ENCODE measurements at regions not wholly inside any gene's neighbourhood (a gene's known extent, or its start where the extent isn't known, plus 50 kb on each side); places are given as distances from the start of the nearest gene placed in this dataset.

DNA sequence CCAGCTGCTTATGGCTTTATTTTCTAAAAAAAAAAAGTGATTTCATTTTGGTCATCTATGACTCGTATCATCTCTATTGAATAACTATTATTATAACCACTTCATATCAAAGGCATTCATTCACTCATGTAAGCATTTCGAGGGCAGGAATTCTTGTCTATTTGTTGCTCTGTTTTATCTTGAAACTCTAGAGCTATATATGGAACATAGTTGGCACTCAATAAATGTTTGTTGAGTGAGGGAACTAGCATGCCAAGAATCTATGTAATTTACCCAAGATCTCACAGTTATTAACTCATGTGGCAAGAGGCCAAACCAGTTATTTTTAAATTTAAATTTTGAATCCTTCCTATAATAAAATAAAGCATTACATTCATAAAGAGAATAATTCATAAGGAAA, 470.1 kb downstream of the TMX3 start:
- DNase-seq (ENCODE audit: low read depth in 6 of 9, low spot score in 9 of 9) = no peak
- Histone ChIP-seq H3K4me3 (ENCODE audit: low read length in 2 of 2) (no peak overlapping the region), H3K4me1 (ENCODE audit: control insufficient read depth in 2 of 2, insufficient read depth in 2 of 2, low read length in 2 of 2) (no peaks in the 10 kb centered on the region), H3K36me3 (ENCODE audit: control insufficient read depth in 2 of 2, insufficient read depth in 2 of 2, low read length in 1 of 2) (no peaks in the 10 kb centered on the region), H3K27ac (ENCODE audit: low read depth in 1 of 2, low read length in 1 of 2) (no peak overlapping the region), H3K27me3 (ENCODE audit: control insufficient read depth in 2 of 2, insufficient read depth in 1 of 2, low read length in 1 of 2) (no peaks in the 10 kb centered on the region), H3K9me3 (ENCODE audit: control insufficient read depth in 2 of 2, insufficient read depth in 1 of 2, low read length in 1 of 2) (no peaks in the 10 kb centered on the region)
- 92% methylated on average over 2 of the region's 2 CpGs for WGBS

DNA sequence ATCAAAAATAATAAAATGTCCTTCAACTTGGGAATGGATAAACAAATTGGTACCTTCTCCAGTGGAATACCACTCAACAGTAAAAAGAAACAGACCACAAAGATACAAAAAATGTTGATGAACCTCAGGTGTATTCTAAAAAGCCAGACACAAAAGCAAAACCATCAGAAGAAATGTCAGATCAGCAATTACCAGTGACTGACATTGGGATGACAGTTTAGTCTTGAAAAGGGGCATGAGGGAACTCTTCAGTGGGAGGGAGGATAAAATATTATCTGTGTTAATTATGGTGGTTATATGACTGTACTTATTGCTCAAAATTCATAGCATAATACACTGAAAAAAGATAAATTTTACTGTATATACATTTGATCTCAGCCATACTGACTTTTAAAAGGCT, 473.0 kb downstream of the TMX3 start:
- no peaks in the 10 kb centered on the region for H3K9me3 ChIP-seq (ENCODE audit: control insufficient read depth in 2 of 2, insufficient read depth in 1 of 2, low read length in 1 of 2)
- H3K4me1 ChIP-seq (ENCODE audit: control insufficient read depth in 2 of 2, insufficient read depth in 2 of 2, low read length in 2 of 2) = no peaks in the 10 kb centered on the region
- no peaks in the 10 kb centered on the region for H3K36me3 ChIP-seq (ENCODE audit: control insufficient read depth in 2 of 2, insufficient read depth in 2 of 2, low read length in 1 of 2)
- H3K4me3 ChIP-seq (ENCODE audit: low read length in 2 of 2) = no peak overlapping the region
- no peak for DNase-seq (ENCODE audit: low read depth in 6 of 9, low spot score in 9 of 9)
- no peak overlapping the region for H3K27ac ChIP-seq (ENCODE audit: low read depth in 1 of 2, low read length in 1 of 2)
- no peaks in the 10 kb centered on the region for H3K27me3 ChIP-seq (ENCODE audit: control insufficient read depth in 2 of 2, insufficient read depth in 1 of 2, low read length in 1 of 2)

- no peaks in the 10 kb centered on the region for H3K27me3 ChIP-seq (ENCODE audit: control insufficient read depth in 2 of 2, insufficient read depth in 1 of 2, low read length in 1 of 2)
- H3K27ac ChIP-seq (ENCODE audit: low read depth in 1 of 2, low read length in 1 of 2) = no peak overlapping the region
- no peaks in the 10 kb centered on the region for H3K4me1 ChIP-seq (ENCODE audit: control insufficient read depth in 2 of 2, insufficient read depth in 2 of 2, low read length in 2 of 2)
- no peak for DNase-seq (ENCODE audit: low read depth in 6 of 9, low spot score in 9 of 9)
- H3K36me3 ChIP-seq (ENCODE audit: control insufficient read depth in 2 of 2, insufficient read depth in 2 of 2, low read length in 1 of 2) = no peaks in the 10 kb centered on the region
- 16% methylated on average over 2 of the region's 2 CpGs for WGBS
- no peak overlapping the region for H3K4me3 ChIP-seq (ENCODE audit: low read length in 2 of 2)
- H3K9me3 ChIP-seq (ENCODE audit: control insufficient read depth in 2 of 2, insufficient read depth in 1 of 2, low read length in 1 of 2) = no peaks in the 10 kb centered on the region
Observed at GRCh38 chr18:68234676-68235075, 480.2 kb downstream of the TMX3 start.

GRCh38 chr18:68234131-68234530, 480.8 kb downstream of the TMX3 start:
- Histone ChIP-seq H3K27me3 (ENCODE audit: control insufficient read depth in 2 of 2, insufficient read depth in 1 of 2, low read length in 1 of 2) (no peaks in the 10 kb centered on the region), H3K36me3 (ENCODE audit: control insufficient read depth in 2 of 2, insufficient read depth in 2 of 2, low read length in 1 of 2) (no peaks in the 10 kb centered on the region), H3K4me1 (ENCODE audit: control insufficient read depth in 2 of 2, insufficient read depth in 2 of 2, low read length in 2 of 2) (no peaks in the 10 kb centered on the region), H3K9me3 (ENCODE audit: control insufficient read depth in 2 of 2, insufficient read depth in 1 of 2, low read length in 1 of 2) (no peaks in the 10 kb centered on the region), H3K27ac (ENCODE audit: low read depth in 1 of 2, low read length in 1 of 2) (no peak overlapping the region), H3K4me3 (ENCODE audit: low read length in 2 of 2) (no peak overlapping the region)
- no peak for DNase-seq (ENCODE audit: low read depth in 6 of 9, low spot score in 9 of 9)
- WGBS = 87% methylated on average over 1 of the region's 1 CpG

GRCh38 chr18:68233018-68233417, 481.9 kb downstream of the TMX3 start:
- H3K4me1 ChIP-seq (ENCODE audit: control insufficient read depth in 2 of 2, insufficient read depth in 2 of 2, low read length in 2 of 2) = no peaks in the 10 kb centered on the region
- no peak overlapping the region for H3K4me3 ChIP-seq (ENCODE audit: low read length in 2 of 2)
- no peak overlapping the region for H3K27ac ChIP-seq (ENCODE audit: low read depth in 1 of 2, low read length in 1 of 2)
- 96% methylated on average over 1 of the region's 1 CpG for WGBS
- H3K36me3 ChIP-seq (ENCODE audit: control insufficient read depth in 2 of 2, insufficient read depth in 2 of 2, low read length in 1 of 2) = no peaks in the 10 kb centered on the region
- no peaks in the 10 kb centered on the region for H3K9me3 ChIP-seq (ENCODE audit: control insufficient read depth in 2 of 2, insufficient read depth in 1 of 2, low read length in 1 of 2)
- no peak for DNase-seq (ENCODE audit: low read depth in 6 of 9, low spot score in 9 of 9)
- H3K27me3 ChIP-seq (ENCODE audit: control insufficient read depth in 2 of 2, insufficient read depth in 1 of 2, low read length in 1 of 2) = no peaks in the 10 kb centered on the region

GRCh38 chr18:68229351-68229750, 485.6 kb downstream of the TMX3 start:
- no peaks in the 10 kb centered on the region for H3K27me3 ChIP-seq (ENCODE audit: control insufficient read depth in 2 of 2, insufficient read depth in 1 of 2, low read length in 1 of 2)
- no peak for DNase-seq (ENCODE audit: low read depth in 6 of 9, low spot score in 9 of 9)
- no peaks in the 10 kb centered on the region for H3K4me1 ChIP-seq (ENCODE audit: control insufficient read depth in 2 of 2, insufficient read depth in 2 of 2, low read length in 2 of 2)
- no peaks in the 10 kb centered on the region for H3K36me3 ChIP-seq (ENCODE audit: control insufficient read depth in 2 of 2, insufficient read depth in 2 of 2, low read length in 1 of 2)
- H3K4me3 ChIP-seq (ENCODE audit: low read length in 2 of 2) = no peak overlapping the region
- H3K9me3 ChIP-seq (ENCODE audit: control insufficient read depth in 2 of 2, insufficient read depth in 1 of 2, low read length in 1 of 2) = no peaks in the 10 kb centered on the region
- 90% methylated on average over 8 of the region's 8 CpGs for WGBS
- no peak overlapping the region for H3K27ac ChIP-seq (ENCODE audit: low read depth in 1 of 2, low read length in 1 of 2)

DNA sequence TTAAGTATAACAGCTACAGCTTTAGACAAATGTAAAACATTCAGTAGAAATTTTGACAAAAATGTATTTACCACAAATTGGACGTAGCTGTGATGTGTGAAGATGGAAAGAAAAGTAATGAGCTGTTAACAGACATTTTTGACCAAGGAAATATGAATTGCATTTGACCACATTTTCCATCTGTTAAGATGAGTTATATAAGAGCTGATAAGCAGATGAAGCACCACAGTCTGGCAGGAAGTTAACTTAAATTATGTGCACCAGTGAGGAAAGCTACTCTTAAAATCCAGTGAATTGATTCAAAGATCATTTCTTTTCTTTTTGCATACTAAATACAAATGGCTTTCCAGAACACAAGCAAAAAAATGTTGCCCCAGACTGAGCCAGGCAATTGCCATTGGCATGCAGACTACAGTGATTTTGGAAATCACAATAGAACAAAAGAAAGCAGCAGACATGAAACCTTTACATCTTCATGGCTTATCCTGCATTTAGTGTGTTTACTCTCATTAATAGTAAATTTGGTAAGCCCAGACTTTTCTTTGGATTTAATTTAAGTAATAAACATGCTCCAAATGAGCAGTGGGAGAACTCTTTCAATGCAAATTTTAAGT, 493.7 kb downstream of the TMX3 start:
- H3K27ac ChIP-seq (ENCODE audit: low read depth in 1 of 2, low read length in 1 of 2) = no peak overlapping the region
- WGBS = 7% methylated on average over 1 of the region's 1 CpG
- H3K4me3 ChIP-seq (ENCODE audit: low read length in 2 of 2) = no peak overlapping the region
- no peaks in the 10 kb centered on the region for H3K4me1 ChIP-seq (ENCODE audit: control insufficient read depth in 2 of 2, insufficient read depth in 2 of 2, low read length in 2 of 2)
- no peaks in the 10 kb centered on the region for H3K9me3 ChIP-seq (ENCODE audit: control insufficient read depth in 2 of 2, insufficient read depth in 1 of 2, low read length in 1 of 2)
- no peaks in the 10 kb centered on the region for H3K27me3 ChIP-seq (ENCODE audit: control insufficient read depth in 2 of 2, insufficient read depth in 1 of 2, low read length in 1 of 2)
- no peak for DNase-seq (ENCODE audit: low read depth in 6 of 9, low spot score in 9 of 9)
- no peaks in the 10 kb centered on the region for H3K36me3 ChIP-seq (ENCODE audit: control insufficient read depth in 2 of 2, insufficient read depth in 2 of 2, low read length in 1 of 2)

DNA sequence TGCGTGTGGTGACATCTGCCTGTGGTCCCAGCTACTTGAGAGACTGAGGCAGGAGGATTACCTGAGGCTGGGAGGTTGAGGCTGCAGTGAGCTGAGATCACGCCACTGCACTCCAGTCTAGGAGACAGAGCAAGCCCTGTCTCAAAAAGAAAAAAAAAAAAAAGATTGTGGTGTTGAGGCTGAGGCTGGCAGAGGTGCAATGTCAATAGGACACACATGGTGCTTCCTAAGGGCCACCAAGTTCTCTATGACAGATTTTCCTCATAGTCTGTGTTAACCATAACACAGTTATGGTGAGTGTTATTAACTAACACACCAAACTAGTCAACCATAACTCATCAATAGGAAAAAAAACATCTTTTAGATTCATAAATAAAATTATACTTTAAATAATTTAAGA, 494.4 kb downstream of the TMX3 start:
- Histone ChIP-seq H3K27ac (ENCODE audit: low read depth in 1 of 2, low read length in 1 of 2) (no peak overlapping the region), H3K4me3 (ENCODE audit: low read length in 2 of 2) (no peak overlapping the region), H3K4me1 (ENCODE audit: control insufficient read depth in 2 of 2, insufficient read depth in 2 of 2, low read length in 2 of 2) (no peaks in the 10 kb centered on the region), H3K27me3 (ENCODE audit: control insufficient read depth in 2 of 2, insufficient read depth in 1 of 2, low read length in 1 of 2) (no peaks in the 10 kb centered on the region), H3K36me3 (ENCODE audit: control insufficient read depth in 2 of 2, insufficient read depth in 2 of 2, low read length in 1 of 2) (no peaks in the 10 kb centered on the region), H3K9me3 (ENCODE audit: control insufficient read depth in 2 of 2, insufficient read depth in 1 of 2, low read length in 1 of 2) (no peaks in the 10 kb centered on the region)
- DNase-seq (ENCODE audit: low read depth in 6 of 9, low spot score in 9 of 9) = no peak
- 85% methylated on average over 2 of the region's 2 CpGs for WGBS

DNA sequence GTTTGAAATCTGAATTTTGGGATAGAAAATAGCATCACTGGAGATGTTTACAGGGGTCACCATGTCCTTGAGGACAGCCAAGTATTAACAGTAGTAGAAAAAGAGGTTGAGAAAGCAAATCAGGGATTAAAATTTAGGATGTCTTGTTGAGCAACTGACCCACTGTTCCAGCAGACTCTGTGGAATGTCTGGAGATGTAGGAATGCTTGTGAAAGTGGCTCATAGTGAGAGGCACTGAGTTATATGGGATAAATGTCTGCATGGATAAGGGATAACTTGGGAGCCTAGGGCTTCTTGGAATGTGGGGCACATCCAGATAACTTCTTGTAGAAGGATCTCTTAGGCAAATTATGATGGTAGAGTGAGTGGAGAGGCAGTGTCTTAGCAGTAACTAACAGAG, 495.0 kb downstream of the TMX3 start:
- no peak for DNase-seq (ENCODE audit: low read depth in 6 of 9, low spot score in 9 of 9)
- H3K4me1 ChIP-seq (ENCODE audit: control insufficient read depth in 2 of 2, insufficient read depth in 2 of 2, low read length in 2 of 2) = no peaks in the 10 kb centered on the region
- H3K36me3 ChIP-seq (ENCODE audit: control insufficient read depth in 2 of 2, insufficient read depth in 2 of 2, low read length in 1 of 2) = no peaks in the 10 kb centered on the region
- H3K27me3 ChIP-seq (ENCODE audit: control insufficient read depth in 2 of 2, insufficient read depth in 1 of 2, low read length in 1 of 2) = no peaks in the 10 kb centered on the region
- no peak overlapping the region for H3K4me3 ChIP-seq (ENCODE audit: low read length in 2 of 2)
- no peaks in the 10 kb centered on the region for H3K9me3 ChIP-seq (ENCODE audit: control insufficient read depth in 2 of 2, insufficient read depth in 1 of 2, low read length in 1 of 2)
- H3K27ac ChIP-seq (ENCODE audit: low read depth in 1 of 2, low read length in 1 of 2) = no peak overlapping the region

- Histone ChIP-seq H3K36me3 (ENCODE audit: control insufficient read depth in 2 of 2, insufficient read depth in 2 of 2, low read length in 1 of 2) (no peaks in the 10 kb centered on the region), H3K9me3 (ENCODE audit: control insufficient read depth in 2 of 2, insufficient read depth in 1 of 2, low read length in 1 of 2) (no peaks in the 10 kb centered on the region), H3K27me3 (ENCODE audit: control insufficient read depth in 2 of 2, insufficient read depth in 1 of 2, low read length in 1 of 2) (no peaks in the 10 kb centered on the region), H3K4me1 (ENCODE audit: control insufficient read depth in 2 of 2, insufficient read depth in 2 of 2, low read length in 2 of 2) (no peaks in the 10 kb centered on the region), H3K4me3 (ENCODE audit: low read length in 2 of 2) (no peak overlapping the region), H3K27ac (ENCODE audit: low read depth in 1 of 2, low read length in 1 of 2) (no peak overlapping the region)
- DNase-seq (ENCODE audit: low read depth in 6 of 9, low spot score in 9 of 9) = no peak
- WGBS = 96% methylated on average over 2 of the region's 2 CpGs
Observed at GRCh38 chr18:68219274-68219673, 495.6 kb downstream of the TMX3 start.
